SH-SY5Y (cell line): ENCODE measurements at regions not wholly inside any gene's neighbourhood (a gene's known extent, or its start where the extent isn't known, plus 50 kb on each side); places are given as distances from the start of the nearest gene placed in this dataset.

Experiments
- GATA2 ChIP-seq: IDR thresholded peaks from 2 replicates; pipeline ENCODE4 v1.6.1; 2011; ENCODE audit warnings: mild to moderate bottlenecking, low read depth, low read length
- GATA3 ChIP-seq: IDR thresholded peaks from 2 replicates; pipeline ENCODE4 v1.6.1; 2011; ENCODE audit warnings: low read depth, mild to moderate bottlenecking, low read length, moderate library complexity

DNA sequence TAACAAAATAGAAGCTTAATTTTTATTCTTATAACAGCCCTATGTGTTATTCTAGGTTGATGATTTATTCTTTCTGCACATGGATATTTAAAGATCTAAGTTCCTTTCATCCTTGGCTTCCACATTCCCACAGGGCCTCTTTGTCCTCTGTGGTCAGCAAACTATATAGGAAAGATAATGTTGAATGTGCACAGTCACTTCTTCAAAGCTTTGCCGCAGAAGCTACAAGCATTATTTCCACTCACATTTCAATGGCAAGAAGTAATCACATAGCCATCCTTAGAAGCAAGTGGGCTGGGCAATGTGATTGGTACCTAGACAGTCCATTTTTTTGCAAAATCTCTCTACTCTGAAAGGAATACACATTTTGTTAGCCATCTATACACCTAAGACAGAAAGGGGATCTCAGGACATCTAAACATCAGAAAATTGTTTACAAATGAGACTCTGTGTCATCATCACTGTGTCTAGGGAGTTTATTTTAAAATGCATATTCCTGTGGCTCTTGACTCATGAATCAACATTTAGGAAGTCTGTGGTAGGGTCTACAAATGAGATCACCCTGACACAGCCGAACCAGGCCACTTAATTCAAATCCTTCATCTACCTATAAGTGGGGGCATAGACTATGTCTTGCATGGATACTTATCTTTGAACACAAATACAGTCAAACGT lies 1060.5 kb downstream of the XPNPEP1 start:
- TF ChIP-seq GATA3 (no peak), GATA2 (no peak)

DNA sequence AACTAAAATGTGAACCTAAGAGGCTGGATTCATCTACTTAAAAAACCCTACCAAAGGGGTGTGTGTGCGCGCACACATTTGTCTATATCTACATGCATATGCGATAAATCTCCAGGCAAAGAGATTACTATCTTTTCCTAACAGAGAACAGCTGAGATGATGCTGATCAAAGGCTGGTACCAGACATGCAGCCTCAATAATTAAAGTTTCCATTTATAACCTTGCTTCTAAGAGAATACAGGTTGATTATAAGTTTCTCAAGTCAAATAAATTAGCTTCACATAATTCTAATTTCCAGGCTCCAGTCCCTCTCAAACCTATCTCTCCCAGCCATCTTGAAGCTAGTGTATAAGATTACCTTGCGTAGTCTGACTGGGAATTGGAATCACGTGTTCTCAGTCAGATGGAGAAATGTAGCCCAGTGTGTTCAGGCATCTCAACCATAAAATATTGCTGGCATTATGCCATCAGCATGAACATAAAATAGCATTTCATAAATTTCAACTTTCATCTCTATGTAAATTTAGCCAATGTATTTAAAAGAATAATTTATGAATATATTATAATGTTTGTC lies 1062.0 kb downstream of the XPNPEP1 start:
- TF ChIP-seq GATA3 (peak; percentile 99), GATA2 (peak; percentile 96)

DNA sequence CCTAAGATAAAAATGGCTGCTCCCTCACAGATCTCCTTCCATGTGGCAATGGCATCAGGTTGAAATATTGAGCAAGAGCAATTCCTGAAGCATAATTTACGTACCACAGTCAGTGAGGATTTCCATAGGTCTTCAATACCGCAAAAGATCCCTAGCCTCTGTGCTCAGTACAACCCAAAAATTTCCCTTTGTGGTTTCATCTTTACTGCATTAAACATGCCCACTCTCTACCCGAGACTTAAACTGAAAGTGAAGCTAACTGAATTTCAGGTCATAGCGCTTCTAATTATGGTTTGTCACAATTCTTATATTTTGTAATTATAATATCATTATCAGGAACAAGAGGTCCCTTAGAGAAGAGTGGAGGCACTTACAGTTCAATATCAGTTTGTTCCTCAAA lies 1071.1 kb downstream of the XPNPEP1 start:
- TF ChIP-seq GATA3 (no peak), GATA2 (no peak)

DNA sequence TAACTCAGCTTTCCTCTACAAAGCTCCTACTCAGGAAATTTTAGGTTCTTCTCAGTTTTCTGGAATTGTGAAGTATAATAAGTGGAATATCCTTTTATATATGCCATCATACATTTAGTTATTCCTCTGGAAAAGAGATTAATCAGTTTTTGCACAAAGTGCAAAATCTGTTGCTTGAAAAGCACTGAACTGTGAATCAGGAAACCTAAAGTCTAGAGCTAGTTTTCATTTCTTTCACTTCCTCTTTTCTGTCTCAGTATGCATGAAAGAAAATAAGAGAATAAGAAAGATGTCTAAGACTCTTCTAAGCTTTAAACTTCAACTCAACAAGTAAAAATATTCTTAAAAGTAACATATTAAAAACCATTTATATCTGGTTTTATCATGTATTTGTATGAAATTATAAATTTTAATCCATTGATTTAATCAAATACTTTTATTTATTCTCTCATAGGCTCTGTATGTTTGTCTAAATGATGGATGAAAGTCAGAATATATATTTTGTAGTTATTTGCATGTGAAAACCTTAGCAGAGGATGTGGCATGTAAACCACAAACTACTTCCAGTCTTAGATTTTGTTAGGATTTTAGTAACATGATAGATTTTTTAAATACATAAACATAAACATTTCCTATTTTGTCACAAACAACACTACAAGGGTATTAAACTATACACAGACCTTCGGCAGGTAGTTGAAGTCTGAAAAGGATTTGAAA lies 1073.0 kb downstream of the XPNPEP1 start:
- TF ChIP-seq GATA3 (no peak), GATA2 (no peak)

DNA sequence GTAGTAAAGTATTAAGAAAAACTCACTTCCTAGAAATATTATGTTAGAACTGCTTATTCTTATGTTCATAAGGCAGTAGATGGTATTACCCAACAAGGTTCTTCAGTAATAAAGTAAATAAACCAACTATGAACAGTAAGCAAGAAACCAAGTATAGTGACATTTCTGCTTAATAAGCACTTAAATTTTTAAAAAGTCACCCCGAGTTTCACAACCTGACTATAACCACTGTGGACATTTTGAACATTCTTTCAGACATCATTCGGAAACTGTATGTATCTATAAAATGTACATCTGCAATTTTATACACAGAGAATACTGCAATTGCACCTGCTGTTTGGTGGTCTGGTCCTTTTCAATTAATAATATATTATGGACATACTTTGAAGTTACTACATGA lies 1073.6 kb downstream of the XPNPEP1 start:
- TF ChIP-seq GATA2 (no peak), GATA3 (no peak)

DNA sequence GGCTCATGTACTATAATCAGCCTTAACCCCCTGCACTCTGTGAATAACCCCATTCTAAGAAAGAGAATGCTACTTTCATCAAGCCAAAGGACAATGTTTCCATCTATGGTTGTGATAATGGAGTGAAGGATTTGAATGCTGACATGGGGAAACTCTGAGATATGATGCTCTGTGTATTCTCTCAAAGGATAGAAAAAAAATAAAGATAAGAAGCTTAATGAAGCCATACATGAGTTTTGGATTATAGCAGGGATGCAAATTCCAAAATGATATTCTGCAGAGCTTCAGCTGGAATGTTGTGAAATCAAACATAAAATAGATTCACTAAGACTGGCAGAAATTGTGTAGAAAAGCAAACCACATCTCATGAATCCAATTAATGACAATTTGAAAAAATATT lies 1074.1 kb downstream of the XPNPEP1 start:
- TF ChIP-seq GATA2 (no peak), GATA3 (no peak)

DNA sequence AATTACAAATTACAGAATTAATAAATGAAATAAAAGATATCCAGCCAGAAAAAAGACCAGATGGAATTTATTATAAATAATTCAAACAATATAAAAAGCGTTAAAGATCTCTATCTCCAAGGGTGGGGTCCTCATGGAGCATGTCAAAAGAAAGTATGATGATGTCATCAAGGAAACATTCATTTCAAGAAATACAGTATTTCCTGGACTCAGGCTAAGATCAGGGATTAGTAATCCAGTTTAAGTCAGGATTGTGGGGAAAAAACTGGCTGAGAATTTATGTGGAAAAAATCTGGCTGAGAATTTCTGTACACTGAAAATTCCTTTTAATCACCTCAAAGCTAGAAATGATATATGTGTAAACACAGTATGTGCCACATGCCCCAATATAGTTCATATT lies 1075.3 kb downstream of the XPNPEP1 start:
- no peak for TF ChIP-seq GATA2

DNA sequence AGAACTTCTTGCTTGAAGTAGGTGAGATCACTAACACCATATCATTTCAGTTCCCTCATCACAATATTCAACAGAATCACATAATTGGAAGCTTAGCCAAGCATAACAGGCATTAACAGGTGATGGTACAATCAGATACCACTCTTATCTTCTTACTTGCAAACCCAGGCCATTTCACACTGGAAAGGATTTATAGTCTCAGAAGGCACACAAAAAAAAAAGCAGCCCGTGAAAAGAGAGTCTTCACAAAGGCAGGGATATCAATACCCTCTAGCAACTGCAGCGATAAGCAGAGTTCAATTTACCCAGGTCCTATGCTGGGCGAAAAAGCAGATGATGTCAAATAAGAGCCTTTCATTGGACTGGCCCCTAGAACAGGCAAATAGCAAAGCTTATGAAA lies 1082.4 kb downstream of the XPNPEP1 start:
- TF ChIP-seq GATA3 (peak; percentile 37; the same call in 1 of the 2 replicates), GATA2 (peak; percentile 65)

DNA sequence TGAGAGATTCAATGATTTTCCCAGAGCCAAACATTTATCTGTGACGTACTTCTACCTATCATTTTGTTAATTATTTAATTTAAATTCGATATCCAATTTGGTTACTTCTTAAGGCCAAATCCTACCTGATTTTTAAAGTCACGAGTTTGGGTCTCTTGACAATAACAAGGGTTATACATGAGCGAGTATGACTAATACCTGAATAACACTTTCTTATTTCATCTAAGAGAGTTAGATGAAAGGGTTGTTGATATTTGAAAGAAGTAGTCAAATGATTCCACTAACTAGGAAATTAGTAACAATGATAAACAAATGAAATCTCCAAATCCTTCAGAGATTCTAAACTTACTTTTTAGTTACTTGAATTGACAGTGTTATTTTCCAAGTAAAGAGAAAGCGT lies 1086.9 kb downstream of the XPNPEP1 start:
- TF ChIP-seq GATA2: no peak
- TF ChIP-seq GATA3: no peak

DNA sequence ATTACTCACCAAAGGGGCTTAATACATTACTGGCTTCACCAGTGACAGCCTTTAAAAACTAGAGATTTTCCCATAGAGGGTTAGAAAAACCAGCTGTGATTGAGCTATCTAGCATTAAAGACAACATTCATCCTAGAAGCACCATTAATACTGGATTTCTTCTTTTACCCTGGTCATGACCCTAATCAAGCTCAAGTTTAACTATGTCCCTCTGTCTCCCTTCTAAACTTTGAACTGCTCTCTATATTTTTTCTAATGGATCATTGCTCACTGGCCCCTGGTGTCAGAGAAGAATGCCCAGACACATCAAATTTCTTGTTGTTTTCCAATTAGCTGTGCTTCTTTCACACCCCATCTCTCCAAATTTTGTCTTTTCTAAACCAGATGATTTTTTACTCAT lies 1101.3 kb downstream of the XPNPEP1 start:
- TF ChIP-seq GATA2 (no peak), GATA3 (no peak)

DNA sequence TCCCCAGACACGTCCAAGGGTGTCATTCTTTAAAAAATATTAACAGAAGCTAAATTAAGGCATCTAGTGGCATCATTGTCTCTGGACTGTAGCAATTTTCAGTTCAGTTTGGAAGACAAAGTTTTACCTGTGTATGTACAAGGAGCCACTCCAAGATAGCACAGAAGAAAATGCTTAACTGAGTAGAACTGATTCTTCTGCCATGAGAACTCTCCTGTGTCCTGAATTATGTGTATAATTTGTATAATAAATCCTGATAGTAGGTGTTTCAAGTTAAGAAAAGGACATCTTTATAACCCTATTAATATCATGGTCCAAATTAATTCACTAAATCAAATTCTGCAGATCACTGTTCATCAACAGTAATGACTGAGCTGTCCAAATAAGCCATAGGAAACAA lies 1104.0 kb downstream of the XPNPEP1 start:
- TF ChIP-seq GATA3 (no peak), GATA2 (no peak)

DNA sequence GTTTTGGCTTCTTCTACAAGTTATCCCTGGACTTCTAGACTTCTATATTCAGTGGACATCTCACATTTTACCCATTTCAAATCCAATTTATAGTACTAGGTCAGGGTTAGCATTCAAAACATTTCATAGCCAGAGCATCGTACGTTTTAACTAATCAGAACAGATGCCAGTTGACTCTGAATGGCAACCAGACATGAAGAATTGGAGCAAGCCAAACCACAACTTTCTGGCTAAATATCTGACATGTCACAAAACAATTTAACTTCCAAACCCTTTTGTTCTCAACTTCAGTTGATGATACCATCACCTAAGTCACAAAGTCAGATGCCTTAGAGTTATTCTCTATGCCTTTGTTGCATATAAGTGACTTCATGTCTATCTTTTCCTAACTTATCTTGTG lies 1105.7 kb downstream of the XPNPEP1 start:
- no peak for TF ChIP-seq GATA3
- no peak for TF ChIP-seq GATA2

DNA sequence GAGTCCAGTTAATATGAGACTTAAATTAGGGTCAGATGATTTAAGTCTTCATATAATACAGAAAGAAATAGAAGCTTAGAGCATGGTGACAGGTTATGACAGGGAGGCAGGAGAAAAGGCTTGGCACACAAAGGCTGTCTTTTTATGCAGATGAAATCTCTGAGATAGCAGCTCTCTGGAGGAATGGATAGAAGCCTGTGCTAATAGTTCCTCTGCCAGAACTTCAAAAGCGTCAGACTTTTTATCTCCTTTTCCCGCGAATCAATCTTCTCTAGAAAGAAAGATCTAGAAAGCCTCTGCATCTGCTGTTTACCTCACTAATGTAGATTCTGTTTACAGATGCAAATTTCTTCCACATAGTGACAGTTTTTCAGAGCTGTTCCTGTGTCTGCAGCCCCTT lies 1106.2 kb downstream of the XPNPEP1 start:
- no peak for TF ChIP-seq GATA3
- no peak for TF ChIP-seq GATA2

DNA sequence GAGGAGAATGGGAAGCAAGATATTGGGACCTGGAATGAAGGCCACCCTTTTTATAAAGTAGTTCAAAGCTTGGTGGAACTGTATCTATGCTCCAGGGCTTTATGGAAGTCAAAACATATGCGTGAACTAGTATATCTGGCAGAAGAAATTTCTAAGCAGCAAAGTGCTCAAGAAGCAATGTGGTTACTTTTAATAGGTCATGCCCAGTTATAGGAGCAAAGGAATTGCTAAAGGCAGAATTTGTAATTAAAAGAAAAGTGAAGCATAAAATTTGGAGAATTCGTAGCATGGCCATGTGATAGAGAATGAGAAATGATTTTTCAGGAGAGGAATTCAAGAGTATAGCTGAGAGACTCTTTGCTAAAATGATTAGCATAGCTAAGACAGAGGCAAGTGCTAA lies 1110.4 kb downstream of the XPNPEP1 start:
- TF ChIP-seq GATA2 (no peak), GATA3 (no peak)

DNA sequence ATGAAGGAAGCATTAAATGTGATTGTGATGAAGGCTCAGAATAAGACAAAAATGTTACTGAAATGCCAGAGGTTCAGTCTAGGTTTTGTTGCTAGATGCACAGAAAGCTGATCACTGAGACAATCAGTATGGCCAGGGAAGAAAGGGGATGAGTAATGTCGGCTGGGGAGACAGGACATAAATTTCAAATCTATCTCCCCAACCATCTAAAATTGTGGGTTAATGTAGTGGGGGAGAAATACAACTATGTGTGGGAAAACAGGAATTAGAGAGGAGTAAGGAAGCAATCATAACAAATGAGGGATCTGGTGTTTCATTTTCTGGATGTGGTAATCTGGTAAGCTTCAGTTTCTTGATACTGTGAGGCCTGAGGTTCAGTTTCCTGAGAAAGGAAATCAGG lies 1111.0 kb downstream of the XPNPEP1 start:
- TF ChIP-seq GATA3: no peak
- no peak for TF ChIP-seq GATA2
